IMR-90 (cell line): ENCODE measurements at regions not wholly inside any gene's neighbourhood (a gene's known extent, or its start where the extent isn't known, plus 50 kb on each side); places are given as distances from the start of the nearest gene placed in this dataset.
A peak's percentile ranks its signal among the peaks of the same experiment; 100 is the strongest.

Source experiments
- ATAC-seq: fragments of 200-7000 bp; cut with Tn5 transposase; 2 replicates; pipeline ENCODE4 v1.9.1; 2020; ENCODE audit warnings: low read depth, mild to moderate bottlenecking, moderate library complexity
- BruUV-seq: library from RNA; stranded (reverse); fragments of 400-500 nt; replicated peaks from 2 replicates; lab custom pipeline; 2021; lab: Mats Ljungman, UMichigan
- CTCF ChIA-PET: fragments of 300-600 bp; formaldehyde crosslinking; extraction: SDS; loops from one replicate; lab custom pipeline; 2021; ENCODE audit warnings: antibody characterized with exemption; lab: Yijun Ruan, JAX
- POLR2A ChIA-PET: fragments of 300-600 bp; sonication (Branson Sonifier 250); formaldehyde crosslinking; loops from one replicate; lab custom pipeline; 2022; ENCODE audit warnings: antibody characterized with exemption; ENCODE audit not compliant: unreplicated experiment; lab: Charles Lee
- DNase-seq: peaks from one replicate; pipeline ENCODE4 v3.0.0; 2013
- H2AFZ ChIP-seq: replicated peaks from 2 replicates; pipeline ENCODE3; 2013; ENCODE audit warnings: low read length, mild to moderate bottlenecking; ENCODE audit not compliant: poor library complexity
- H2AK5ac ChIP-seq: 2 replicates; pipeline ENCODE4 v1.6.1; 2013; ENCODE audit warnings: low read depth, low read length, inconsistent platforms
- H2AK9ac ChIP-seq: replicated peaks from 2 replicates; pipeline ENCODE3; 2013; ENCODE audit warnings: mild to moderate bottlenecking, low read depth, low read length, moderate library complexity; ENCODE audit not compliant: poor library complexity
- H2BK120ac ChIP-seq: 2 replicates; pipeline ENCODE4 v1.6.1; 2013; ENCODE audit warnings: low read depth, low read length, inconsistent platforms
- H2BK15ac ChIP-seq: 3 replicates; pipeline ENCODE4 v1.6.1; 2013; ENCODE audit warnings: low read depth, low read length, inconsistent platforms
- H2BK20ac ChIP-seq: 2 replicates; pipeline ENCODE4 v1.6.1; 2013; ENCODE audit warnings: low read depth, mild to moderate bottlenecking, inconsistent platforms, low read length, moderate library complexity
- H2BK5ac ChIP-seq: 2 replicates; pipeline ENCODE4 v1.6.1; 2013; ENCODE audit warnings: mild to moderate bottlenecking, low read depth, low read length, inconsistent platforms; ENCODE audit not compliant: poor library complexity, severe bottlenecking
- H3K14ac ChIP-seq: replicated peaks from 2 replicates; pipeline ENCODE4 v1.6.1; 2013; ENCODE audit warnings: low read depth, low read length, inconsistent platforms
- H3K18ac ChIP-seq: 2 replicates; pipeline ENCODE4 v1.6.1; 2013; ENCODE audit warnings: low read depth, low read length, control low read depth
- H3K23ac ChIP-seq: 2 replicates; pipeline ENCODE4 v1.6.1; 2013; ENCODE audit warnings: low read depth, low read length, inconsistent platforms
- H3K27ac ChIP-seq: 2 replicates; pipeline ENCODE4 v1.5.1; 2013; ENCODE audit warnings: mild to moderate bottlenecking, control low read depth, low read length; ENCODE audit not compliant: insufficient read depth
- H3K27me3 ChIP-seq: 2 replicates; pipeline ENCODE4 v1.6.1; 2013; ENCODE audit warnings: low read length; ENCODE audit not compliant: control insufficient read depth, insufficient read depth
- H3K36me3 ChIP-seq: 2 replicates; pipeline ENCODE4 v1.6.1; 2013; ENCODE audit warnings: low read length, mixed read lengths; ENCODE audit not compliant: control insufficient read depth, insufficient read depth
- H3K4ac ChIP-seq: 2 replicates; pipeline ENCODE4 v1.6.1; 2013; ENCODE audit warnings: low read depth, low read length, inconsistent platforms
- H3K4me1 ChIP-seq: 2 replicates; pipeline ENCODE4 v1.6.1; 2013; ENCODE audit warnings: low read length, mixed read lengths; ENCODE audit not compliant: control insufficient read depth, insufficient read depth
- H3K4me2 ChIP-seq: 2 replicates; pipeline ENCODE4 v1.6.1; 2013; ENCODE audit warnings: low read depth, mild to moderate bottlenecking, control low read depth, low read length, moderate library complexity
- H3K4me3 ChIP-seq: 2 replicates; pipeline ENCODE4 v1.5.1; 2013; ENCODE audit warnings: low read depth, mild to moderate bottlenecking, control low read depth, low read length, moderate library complexity; ENCODE audit not compliant: insufficient read depth
- H3K56ac ChIP-seq: 2 replicates; pipeline ENCODE4 v1.6.1; 2013; ENCODE audit warnings: low read length, inconsistent platforms; ENCODE audit not compliant: insufficient read depth; ENCODE audit errors: extremely low read depth
- H3K79me1 ChIP-seq, 2 experiments: 2 replicates each; pipeline ENCODE4 v1.6.1; 2013; ENCODE audit warnings: low read length in 2 of 2, inconsistent platforms in 1 of 2, low read depth in 1 of 2
- H3K9ac ChIP-seq: 2 replicates; pipeline ENCODE4 v1.6.1; 2013; ENCODE audit warnings: low read depth, low read length, control low read depth
- H3K9me1 ChIP-seq: 2 replicates; pipeline ENCODE4 v1.6.1; 2013; ENCODE audit warnings: low read length, inconsistent platforms; ENCODE audit not compliant: insufficient read depth
- H3K9me3 ChIP-seq: 2 replicates; pipeline ENCODE4 v1.6.1; 2013; ENCODE audit warnings: low read length; ENCODE audit not compliant: control insufficient read depth, insufficient read depth
- H4K20me1 ChIP-seq: 2 replicates; pipeline ENCODE4 v1.6.1; 2013; ENCODE audit warnings: low read length, inconsistent platforms; ENCODE audit not compliant: insufficient read depth
- H4K5ac ChIP-seq: 2 replicates; pipeline ENCODE4 v1.6.1; 2013; ENCODE audit warnings: mild to moderate bottlenecking, low read depth, low read length, control low read depth
- H4K8ac ChIP-seq, 2 experiments: 2 replicates each; pipeline ENCODE4 v1.6.1; 2013; ENCODE audit warnings: low read depth in 2 of 2, low read length in 2 of 2, control low read depth in 1 of 2, inconsistent platforms in 1 of 2
- H4K91ac ChIP-seq: 2 replicates; pipeline ENCODE4 v1.6.1; 2013; ENCODE audit warnings: low read depth, low read length, inconsistent platforms; ENCODE audit not compliant: insufficient read depth
- BHLHE40 ChIP-seq: fragments of 150-350 bp; IDR thresholded peaks from 2 replicates; pipeline ENCODE4 v1.6.1; 2016; ENCODE audit warnings: mild to moderate bottlenecking, low read depth, low read length
- CHD1 ChIP-seq: IDR thresholded peaks from 2 replicates; pipeline ENCODE4 v1.6.1; 2012; ENCODE audit warnings: low read depth, low read length, improper control_type of control experiment
- ELK1 ChIP-seq: fragments of 150-350 bp; IDR thresholded peaks from 2 replicates; pipeline ENCODE4 v1.6.1; 2016; ENCODE audit warnings: low read depth, mild to moderate bottlenecking, low read length, moderate library complexity, borderline replicate concordance
- MAFK ChIP-seq: IDR thresholded peaks from 2 replicates; pipeline ENCODE4 v1.6.1; 2012; ENCODE audit warnings: low read depth, low read length, improper control_type of control experiment
- WGBS, 2 experiments: methylation state at CpG; one replicate each; pipeline versions ENCODE4 v1.1.5 to v1.1.7; 2013; ENCODE audit warnings: missing lambda C conversion rate in 2 of 2; ENCODE audit not compliant: insufficient read length in 1 of 2; ENCODE audit errors: extremely low coverage in 2 of 2; 5-methylcytosine and 5-hydroxymethylcytosine counted together
- dilution Hi-C: fragments of 300-500 bp; cut with HindIII; formaldehyde crosslinking; loops from one replicate; pipeline ENCODE4 v1.14.3; 2018; ENCODE audit warnings: low sequenced_read_pairs; ENCODE audit not compliant: unreplicated experiment
- in situ Hi-C: fragments of 300-500 bp; cut with MboI; formaldehyde crosslinking; loops from 3 replicates; pipeline ENCODE4 v1.14.3; 2019; ENCODE audit warnings: low sequenced_read_pairs, inconsistent platforms, mixed read lengths
- intact Hi-C: fragments of 100-400 bp; cut with micrococcal nuclease; formaldehyde crosslinking; loops from 2 replicates; pipeline ENCODE4 v1.10.0; 2022

- DNase-seq (no peak), ATAC-seq (no peak)
- no peaks in the 10 kb centered on the region for H3K9me1 ChIP-seq
- H4K8ac ChIP-seq, result no peak overlapping the region
- no peak overlapping the region for H3K23ac ChIP-seq
- TF ChIP-seq CHD1 (no peak), ELK1 (no peak), MAFK (peak; percentile 68), BHLHE40 (no peak)
- H3K27me3 ChIP-seq, result no peaks in the 10 kb centered on the region
- CTCF ChIA-PET, result no interaction called here
- no peak overlapping the region for H2AK9ac ChIP-seq
- no peak overlapping the region for H2BK20ac ChIP-seq
- no peak overlapping the region for H4K5ac ChIP-seq
- dilution Hi-C loops, result no loop called here
- no CpG with 5 or more reads among the region's 1 CpG for WGBS, 2 experiments
- no peaks in the 10 kb centered on the region for H3K79me1 ChIP-seq
- H2BK5ac ChIP-seq, result no peak overlapping the region
- H3K36me3 ChIP-seq, result no peaks in the 10 kb centered on the region
- no peaks in the 10 kb centered on the region for H3K4me1 ChIP-seq
- intact Hi-C loops, result no loop called here
- no peak overlapping the region for H3K27ac ChIP-seq
- H4K91ac ChIP-seq, result no peak overlapping the region
- no TSS peak for BruUV-seq
- no peaks in the 10 kb centered on the region for H4K20me1 ChIP-seq
- H2AFZ ChIP-seq, result no peak overlapping the region
- POLR2A ChIA-PET, result no interaction called here
- H3K9me3 ChIP-seq, result no peaks in the 10 kb centered on the region
- H2AK5ac ChIP-seq, result no peak overlapping the region
- H3K14ac ChIP-seq, result no peak overlapping the region
- no peak overlapping the region for H3K4me3 ChIP-seq
- no peak overlapping the region for H3K18ac ChIP-seq
- no peak overlapping the region for H3K4ac ChIP-seq
- no peak overlapping the region for H2BK120ac ChIP-seq
- no peak overlapping the region for H3K4me2 ChIP-seq
- no peak overlapping the region for H3K9ac ChIP-seq
- H2BK15ac ChIP-seq, result no peak overlapping the region
- no peak overlapping the region for H3K56ac ChIP-seq
- in situ Hi-C loops, result no loop called here
These were observed 63.1 kb upstream of the COX7C start for GRCh38 chr5:86554638-86555037.
